Erythroblast (primary cell): ENCODE measurements at regions not wholly inside any gene's neighbourhood (a gene's known extent, or its start where the extent isn't known, plus 50 kb on each side); places are given as distances from the start of the nearest gene placed in this dataset.

ENCODE experiments used
- GATA1 ChIP-seq: IDR thresholded peaks from 2 replicates; pipeline ENCODE4 v1.6.1; 2011; ENCODE audit warnings: low read depth, mild to moderate bottlenecking, control low read depth, low read length, moderate library complexity
- POLR2A ChIP-seq: IDR thresholded peaks from 2 replicates; pipeline ENCODE4 v1.6.1; 2011; ENCODE audit warnings: mild to moderate bottlenecking, low read length

GRCh38 chr22:47406180-47406834, 643.9 kb downstream of the TBC1D22A start:
- no peak for TF ChIP-seq POLR2A
- no peak for TF ChIP-seq GATA1
